Kidney epithelial cell (primary cell): ENCODE measurements at regions not wholly inside any gene's neighbourhood (a gene's known extent, or its start where the extent isn't known, plus 50 kb on each side); places are given as distances from the start of the nearest gene placed in this dataset.

ENCODE experiments used
- DNase-seq: peaks from one replicate; pipeline ENCODE4 v3.0.0-alpha.2; 2010; ENCODE audit warnings: low read depth
- H3K27me3 ChIP-seq: 2 replicates; pipeline ENCODE4 v1.6.0; 2011; ENCODE audit warnings: low read length; ENCODE audit not compliant: control insufficient read depth, insufficient read depth
- H3K36me3 ChIP-seq: 2 replicates; pipeline ENCODE4 v1.5.1; 2011; ENCODE audit warnings: low read length; ENCODE audit not compliant: control insufficient read depth, insufficient read depth
- H3K4me3 ChIP-seq: 2 replicates; pipeline ENCODE4 v1.5.1; 2011; ENCODE audit warnings: low read depth, mild to moderate bottlenecking, control low read depth, low read length
- CTCF ChIP-seq: IDR thresholded peaks from 2 replicates; pipeline ENCODE4 v1.5.1; 2011; ENCODE audit warnings: mild to moderate bottlenecking, moderate library complexity, low read length, control low read depth, inconsistent platforms; ENCODE audit not compliant: insufficient read depth, poor library complexity, severe bottlenecking

GRCh38 chr13:87736849-87737385, 65.7 kb downstream of the SLITRK5 start:
- TF ChIP-seq CTCF, result no peak
- DNase-seq, result no peak
- Histone ChIP-seq H3K36me3 (no peaks in the 10 kb centered on the region), H3K27me3 (no peaks in the 10 kb centered on the region), H3K4me3 (no peak overlapping the region)

GRCh38 chr13:87754097-87754496, 82.9 kb downstream of the SLITRK5 start:
- DNase-seq, result no peak
- Histone ChIP-seq H3K4me3 (no peak overlapping the region), H3K36me3 (no peaks in the 10 kb centered on the region), H3K27me3 (no peaks in the 10 kb centered on the region)
- no peak for TF ChIP-seq CTCF

- no peak for DNase-seq
- H3K4me3 ChIP-seq, result no peak overlapping the region
- no peak for TF ChIP-seq CTCF
- no peaks in the 10 kb centered on the region for H3K27me3 ChIP-seq
- H3K36me3 ChIP-seq, result no peaks in the 10 kb centered on the region
Observed at GRCh38 chr13:87769445-87769844, 98.3 kb downstream of the SLITRK5 start.

GRCh38 chr13:87777387-87777786, 106.2 kb downstream of the SLITRK5 start:
- TF ChIP-seq CTCF, result no peak
- Histone ChIP-seq H3K36me3 (no peaks in the 10 kb centered on the region), H3K4me3 (no peak overlapping the region), H3K27me3 (no peaks in the 10 kb centered on the region)
- no peak for DNase-seq

- H3K36me3 ChIP-seq, result no peaks in the 10 kb centered on the region
- DNase-seq, result no peak
- H3K27me3 ChIP-seq, result no peaks in the 10 kb centered on the region
- no peak overlapping the region for H3K4me3 ChIP-seq
- TF ChIP-seq CTCF, result no peak
Observed at GRCh38 chr13:87778128-87778527, 107.0 kb downstream of the SLITRK5 start.

- no peak overlapping the region for H3K4me3 ChIP-seq
- no peaks in the 10 kb centered on the region for H3K27me3 ChIP-seq
- no peaks in the 10 kb centered on the region for H3K36me3 ChIP-seq
- DNase-seq, result no peak
- no peak for TF ChIP-seq CTCF
Observed at GRCh38 chr13:87779426-87779825, 108.3 kb downstream of the SLITRK5 start.
